GM19455 (cell line): ENCODE measurements at regions not wholly inside any gene's neighbourhood (a gene's known extent, or its start where the extent isn't known, plus 50 kb on each side); places are given as distances from the start of the nearest gene placed in this dataset.

Source experiments
- ATAC-seq: cut with Tn5 transposase; IDR thresholded peaks from one replicate; pipeline ENCODE4 v1.9.1; 2021; ENCODE audit not compliant: unreplicated experiment

- no peak for ATAC-seq
Measured at GRCh38 chr10:33401300-33401699, 66.8 kb upstream of the NRP1 start.

GRCh38 chr10:33398796-33399195 lies 64.3 kb upstream of the NRP1 start:
- ATAC-seq: no peak

GRCh38 chr10:33396938-33397337 lies 62.5 kb upstream of the NRP1 start:
- no peak for ATAC-seq

DNA sequence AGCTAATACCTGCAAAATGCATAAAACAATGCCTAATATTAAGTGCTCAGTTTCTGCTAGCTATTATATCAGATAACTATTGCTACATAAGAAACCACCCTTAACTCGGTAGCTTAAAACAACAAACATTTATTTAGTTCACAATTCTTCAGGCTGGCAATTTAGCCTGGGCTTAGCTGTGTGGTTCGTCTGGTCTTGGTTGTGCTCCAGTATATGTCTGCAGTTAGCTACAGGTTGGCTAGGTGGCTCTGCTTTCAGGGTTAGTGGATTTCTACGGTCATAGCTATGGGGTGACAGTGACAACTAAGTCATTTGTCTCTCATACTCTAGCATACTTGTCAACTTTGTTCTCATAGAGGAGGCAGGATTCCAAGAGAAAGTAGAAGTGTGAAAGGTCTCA lies 61.8 kb upstream of the NRP1 start:
- ATAC-seq: no peak

DNA sequence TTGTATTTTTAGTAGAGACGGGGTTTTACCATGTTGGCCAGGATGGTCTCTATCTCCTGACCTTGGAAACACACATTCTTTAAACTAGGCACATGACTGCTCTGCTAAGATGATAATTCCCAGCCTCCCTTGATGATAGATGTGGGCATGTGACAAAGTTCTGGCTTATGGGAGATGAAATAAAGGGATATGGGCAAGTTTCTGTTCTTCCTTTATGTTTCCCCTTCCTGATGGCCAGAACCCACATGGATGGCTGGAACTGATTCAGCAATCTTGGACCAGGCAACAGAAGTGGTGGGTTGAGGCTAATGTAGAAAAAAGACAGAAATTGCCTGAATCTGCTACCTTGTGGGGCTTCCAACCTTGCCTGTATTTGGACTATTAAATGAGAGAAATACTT lies 60.7 kb upstream of the NRP1 start:
- ATAC-seq: no peak

DNA sequence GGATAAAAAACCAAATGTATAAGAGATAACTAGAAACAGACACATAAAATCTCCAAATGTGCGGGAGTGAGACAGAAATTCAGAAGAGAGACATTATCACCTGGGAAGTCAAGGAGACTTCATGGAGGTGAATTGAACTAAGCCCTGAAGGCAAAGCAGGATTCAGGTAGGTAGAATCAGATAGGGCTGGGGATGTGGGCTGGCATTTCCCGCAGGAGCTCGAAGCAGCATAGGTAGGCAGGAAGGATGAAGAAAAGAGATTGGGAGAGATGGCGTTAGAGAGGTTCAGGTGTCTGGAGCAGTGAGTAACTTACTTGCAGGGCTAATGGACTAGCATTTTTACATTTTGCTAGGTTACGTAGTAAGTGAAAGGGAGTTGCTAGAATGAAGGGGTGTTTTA lies 58.2 kb upstream of the NRP1 start:
- no peak for ATAC-seq

DNA sequence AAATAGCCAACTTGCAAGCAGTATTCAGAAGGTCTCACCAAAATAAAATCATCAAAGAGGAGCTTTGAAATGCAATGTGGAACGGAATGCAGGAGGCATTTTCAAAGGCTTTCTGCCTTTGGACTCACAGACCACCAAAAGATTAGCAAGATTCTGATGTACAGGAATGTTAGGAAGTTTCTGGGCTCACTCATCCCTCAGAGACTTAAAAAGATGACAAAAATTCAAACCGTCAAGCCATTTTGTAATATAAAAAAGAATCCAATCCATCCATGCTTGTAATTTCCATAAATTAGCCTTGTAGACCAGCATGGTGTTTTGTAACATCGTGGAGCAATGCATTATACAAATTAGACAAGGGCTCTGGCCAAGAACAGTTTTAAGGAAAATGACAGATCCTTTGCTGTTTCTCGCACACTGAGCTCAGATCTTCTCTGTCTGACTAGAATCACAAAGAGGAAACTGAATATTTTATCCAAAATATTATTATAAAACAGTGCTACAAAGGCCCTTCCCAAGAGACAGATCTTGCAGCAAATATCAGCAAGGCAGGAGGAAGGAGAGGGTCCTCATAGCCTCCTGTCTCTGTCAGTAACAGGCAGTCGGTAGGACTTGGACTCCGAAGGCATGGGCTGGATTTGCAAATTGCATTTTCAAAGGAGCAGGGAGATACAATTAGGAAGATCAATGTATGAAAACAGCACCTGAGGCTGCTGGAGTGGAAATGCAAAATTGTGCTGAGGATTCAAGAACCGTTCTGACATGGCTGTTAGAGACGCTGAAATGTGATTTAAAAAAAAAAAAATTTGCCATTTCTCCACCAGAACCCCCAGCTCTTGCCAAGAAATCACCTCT lies 57.4 kb upstream of the NRP1 start:
- no peak for ATAC-seq

DNA sequence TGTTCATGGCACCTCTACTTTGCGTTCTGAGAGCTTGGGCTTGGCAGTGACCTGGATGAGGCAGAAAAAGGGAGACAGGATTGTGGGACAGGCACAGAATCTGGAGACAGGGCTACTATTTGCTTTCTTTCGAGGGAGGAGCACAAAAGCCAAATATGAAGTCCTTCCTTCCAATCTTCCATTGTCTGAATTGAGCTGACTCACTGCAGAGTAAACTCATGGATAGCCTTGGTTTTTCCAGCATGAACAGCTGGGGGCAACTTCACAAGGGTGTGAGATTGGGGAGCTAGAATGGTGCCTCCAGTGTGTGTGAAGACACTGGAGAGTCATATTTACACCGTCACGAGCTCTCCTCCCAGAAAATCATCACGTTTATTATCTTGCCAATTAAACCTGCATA lies 55.6 kb upstream of the NRP1 start:
- ATAC-seq: no peak

DNA sequence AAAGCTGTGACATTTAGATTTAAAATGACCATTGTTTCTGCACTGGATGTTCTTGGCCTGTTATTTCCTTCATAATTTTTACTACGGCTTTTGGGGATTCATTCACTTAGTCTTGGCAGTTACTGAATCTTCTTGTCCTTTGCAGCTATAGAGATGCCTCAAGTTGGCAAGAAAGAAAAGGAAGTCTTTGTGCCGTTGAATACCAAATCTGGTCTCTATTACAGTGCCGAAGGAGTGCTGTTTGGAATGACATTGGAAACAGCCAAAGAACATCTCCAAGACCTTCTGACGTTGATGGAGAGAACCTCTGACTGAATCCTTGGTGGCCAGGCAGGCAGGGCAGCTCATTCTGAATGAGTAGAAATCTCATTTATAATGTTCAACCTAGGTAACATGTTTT lies 54.3 kb upstream of the NRP1 start:
- ATAC-seq: no peak

- no peak for ATAC-seq
Measured at GRCh38 chr10:33388382-33388781, 53.9 kb upstream of the NRP1 start.

DNA sequence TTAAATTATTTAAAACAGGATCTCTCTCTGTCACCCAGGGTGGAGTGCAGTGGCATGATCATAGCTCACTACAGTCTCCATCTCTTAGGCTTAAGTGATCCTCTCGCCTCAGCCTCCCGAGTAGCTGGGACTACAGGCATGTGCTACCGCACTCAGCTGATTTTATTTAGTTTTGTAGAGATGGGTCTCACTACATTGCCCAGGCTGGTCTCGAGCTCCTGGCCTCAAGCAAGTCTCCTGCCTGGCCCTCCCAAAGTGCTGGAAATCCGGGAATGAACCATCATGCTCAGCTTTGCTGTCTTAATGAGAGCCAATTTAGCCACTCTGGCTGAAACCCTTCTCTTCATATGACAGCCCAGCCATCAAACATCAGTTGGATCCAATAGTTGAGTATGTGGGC lies 53.3 kb upstream of the NRP1 start:
- ATAC-seq: no peak

- no peak for ATAC-seq
Measured at GRCh38 chr10:33386926-33387325, 52.5 kb upstream of the NRP1 start.

- ATAC-seq: no peak
Measured at GRCh38 chr10:33385686-33386085, 51.2 kb upstream of the NRP1 start.

DNA sequence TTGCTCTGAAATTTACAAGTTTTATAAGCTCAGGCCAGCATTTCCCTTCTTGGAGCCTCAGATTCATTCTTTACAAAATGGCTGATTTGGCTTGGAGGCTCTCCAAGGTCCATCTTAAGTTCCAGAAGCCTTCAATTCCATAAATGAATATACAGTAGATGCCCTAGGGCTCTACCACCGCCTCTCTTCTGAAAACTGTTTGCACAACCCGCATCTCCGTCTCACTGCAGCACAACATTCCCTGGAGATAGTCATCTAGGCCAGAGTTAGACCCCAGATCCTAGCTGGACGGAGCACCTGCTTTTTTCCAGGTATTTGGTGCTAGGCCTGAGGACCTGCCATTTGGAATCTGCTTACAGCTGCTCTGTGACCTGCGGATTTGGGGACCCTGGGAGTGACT lies 50.5 kb upstream of the NRP1 start:
- ATAC-seq: no peak
